B cell (primary cell): ENCODE measurements at regions not wholly inside any gene's neighbourhood (a gene's known extent, or its start where the extent isn't known, plus 50 kb on each side); places are given as distances from the start of the nearest gene placed in this dataset.

ENCODE experiments used
- ATAC-seq: fragments of 200-7000 bp; cut with Tn5 transposase; one replicate; pipeline ENCODE4 v1.10.0; 2021; ENCODE audit warnings: low read depth, mild to moderate bottlenecking, moderate number of reproducible peaks, moderate library complexity
- CTCF ChIA-PET: fragments of 350-600 bp; sonication (Branson Sonifier 250); formaldehyde crosslinking; loops from one replicate; lab custom pipeline; 2021; ENCODE audit warnings: antibody characterized with exemption, inconsistent platforms; lab: Charles Lee
- POLR2A ChIA-PET: fragments of 350-600 bp; sonication (Branson Sonifier 250); formaldehyde crosslinking; loops from one replicate; lab custom pipeline; 2021; ENCODE audit warnings: antibody characterized with exemption; lab: Charles Lee
- DNase-seq: peaks from one replicate; pipeline ENCODE4 v3.0.0; 2013
- H2AFZ ChIP-seq: 2 replicates; pipeline ENCODE4 v1.6.1; 2012; ENCODE audit warnings: mild to moderate bottlenecking, low read depth, low read length; ENCODE audit not compliant: insufficient read depth, poor library complexity, severe bottlenecking
- H3K27ac ChIP-seq, 2 donors: 1 replicate in 1 of 2; 2 replicates in 1 of 2; pipeline ENCODE4 v1.5.1; 2012 to 2013; ENCODE audit warnings: low read length in 2 of 2, mild to moderate bottlenecking in 2 of 2, moderate library complexity in 1 of 2
- H3K27me3 ChIP-seq, 4 experiments: fragments of 200-600 bp in 1 of 4; sonication (generic) in 1 of 4; replicated peaks in 1 of 4; 1 replicate in 2 of 4; 2 replicates in 2 of 4; pipeline versions ENCODE4 v1.6.1 to v1.7.0; 2013 to 2016; ENCODE audit warnings: low read length in 3 of 4, mild to moderate bottlenecking in 2 of 4, mixed read lengths in 1 of 4, moderate library complexity in 1 of 4; ENCODE audit not compliant: insufficient read depth in 4 of 4, control insufficient read depth in 3 of 4; ENCODE audit errors: control extremely low read depth in 1 of 4
- H3K36me3 ChIP-seq, 2 experiments: replicated peaks in 1 of 2; 1 replicate in 1 of 2; 2 replicates in 1 of 2; pipeline versions ENCODE4 v1.6.1 to v1.7.1; 2013; ENCODE audit warnings: low read length in 1 of 2; ENCODE audit not compliant: insufficient read depth in 2 of 2, control insufficient read depth in 1 of 2; ENCODE audit errors: control extremely low read depth in 1 of 2, extremely low read depth in 1 of 2
- H3K4me1 ChIP-seq, 2 donors: fragments of 200-600 bp in 1 of 2; sonication (generic) in 1 of 2; 1 replicate in 1 of 2; 2 replicates in 1 of 2; pipeline versions ENCODE4 v1.5.1 to v1.6.1; 2013 to 2017; ENCODE audit warnings: low read length in 2 of 2; ENCODE audit not compliant: control insufficient read depth in 2 of 2, insufficient read depth in 2 of 2
- H3K4me2 ChIP-seq: replicated peaks from 2 replicates; pipeline ENCODE3; 2012; ENCODE audit warnings: mild to moderate bottlenecking, low read depth, low read length; ENCODE audit not compliant: poor library complexity, severe bottlenecking
- H3K4me3 ChIP-seq, 5 experiments: fragments of 200-600 bp in 1 of 5; sonication (generic) in 1 of 5; 1 replicate in 3 of 5; 2 replicates in 2 of 5; pipeline versions ENCODE4 v1.5.1 to v1.7.0; 2011 to 2016; ENCODE audit warnings: low read length in 4 of 5, mild to moderate bottlenecking in 4 of 5, low read depth in 2 of 5, control low read depth in 1 of 5, moderate library complexity in 1 of 5; ENCODE audit not compliant: insufficient read depth in 1 of 5; ENCODE audit errors: control extremely low read depth in 1 of 5, extremely low read depth in 1 of 5
- H3K79me2 ChIP-seq: fragments of 200-600 bp; sonication (generic); one replicate; pipeline ENCODE4 v1.6.0; 2016; ENCODE audit warnings: low read length; ENCODE audit not compliant: control insufficient read depth, insufficient read depth
- H3K9ac ChIP-seq: fragments of 200-600 bp; sonication (generic); 2 replicates; pipeline ENCODE4 v1.6.1; 2017; ENCODE audit warnings: mild to moderate bottlenecking, low read length, moderate library complexity
- H3K9me3 ChIP-seq, 3 donors: one replicate each; pipeline versions ENCODE4 v1.6.1 to v1.7.1; 2013; ENCODE audit warnings: low read length in 2 of 3; ENCODE audit not compliant: control insufficient read depth in 2 of 3, insufficient read depth in 1 of 3; ENCODE audit errors: control extremely low read depth in 1 of 3
- H4K20me1 ChIP-seq: 2 replicates; pipeline ENCODE4 v1.6.0; 2012; ENCODE audit warnings: mild to moderate bottlenecking, low read length; ENCODE audit not compliant: insufficient read depth, control insufficient read depth, poor library complexity, severe bottlenecking
- H3K27ac Mint-ChIP-seq: one replicate; pipeline ENCODE4 v1.8.0; 2021; ENCODE audit warnings: mixed read lengths
- H3K27me3 Mint-ChIP-seq: one replicate; pipeline ENCODE4 v1.8.0; 2021; ENCODE audit warnings: mixed read lengths
- H3K4me1 Mint-ChIP-seq: one replicate; pipeline ENCODE4 v1.8.0; 2021; ENCODE audit warnings: mixed read lengths
- H3K4me3 Mint-ChIP-seq: one replicate; pipeline ENCODE4 v1.8.0; 2021; ENCODE audit warnings: mixed read lengths
- H3K9me3 Mint-ChIP-seq: one replicate; pipeline ENCODE4 v1.8.0; 2022; ENCODE audit warnings: mixed read lengths; ENCODE audit not compliant: insufficient read depth
- CTCF ChIP-seq: fragments of 200-600 bp; IDR thresholded peaks from one replicate; pipeline ENCODE4 v1.8.0; 2022; ENCODE audit warnings: antibody characterized with exemption, mild to moderate bottlenecking
- EZH2 ChIP-seq: IDR thresholded peaks from 2 replicates; pipeline ENCODE4 v1.6.1; 2012; ENCODE audit warnings: borderline replicate concordance, low read depth, mild to moderate bottlenecking, moderate library complexity, low read length; ENCODE audit not compliant: insufficient read depth, poor library complexity, severe bottlenecking
- WGBS: methylation state at CpG from one replicate; pipeline ENCODE4 v1.1.5; 2013; ENCODE audit warnings: missing lambda C conversion rate; ENCODE audit not compliant: insufficient coverage; 5-methylcytosine and 5-hydroxymethylcytosine counted together
- intact Hi-C: fragments of 100-400 bp; cut with micrococcal nuclease; formaldehyde crosslinking; loops from one replicate; pipeline ENCODE4 v1.10.0; 2022

GRCh38 chr3:148238421-148238821 lies 459.3 kb upstream of the AGTR1 start:
- H3K36me3 ChIP-seq = no peaks in the 10 kb centered on the region
- no CpG with 5 or more reads among the region's 1 CpG for WGBS
- H4K20me1 ChIP-seq = no peaks in the 10 kb centered on the region
- DNase-seq = no peak
- CTCF ChIA-PET = no interaction called here
- intact Hi-C loops = no loop called here
- no peaks in the 10 kb centered on the region for H3K79me2 ChIP-seq
- H3K4me2 ChIP-seq = no peak overlapping the region
- H3K4me3 ChIP-seq = no peak overlapping the region
- H3K4me3 Mint-ChIP-seq = no peak overlapping the region
- H3K4me1 Mint-ChIP-seq = no peaks in the 10 kb centered on the region
- H3K9me3 ChIP-seq = peaks cover 0 to 4% (median 0%) of the 10 kb centered on the region in 3 donors
- H3K4me1 ChIP-seq = no peaks in the 10 kb centered on the region
- H3K27me3 Mint-ChIP-seq = no peaks in the 10 kb centered on the region
- H3K27ac ChIP-seq = no peak overlapping the region
- POLR2A ChIA-PET = no interaction called here
- H3K27ac Mint-ChIP-seq = no peak overlapping the region
- no peak overlapping the region for H3K9ac ChIP-seq
- no peaks in the 10 kb centered on the region for H3K27me3 ChIP-seq
- no peak overlapping the region for H2AFZ ChIP-seq
- TF ChIP-seq EZH2 = no peak
- TF ChIP-seq CTCF = no peak
- H3K9me3 Mint-ChIP-seq = no peaks in the 10 kb centered on the region
- ATAC-seq = no peak

DNA sequence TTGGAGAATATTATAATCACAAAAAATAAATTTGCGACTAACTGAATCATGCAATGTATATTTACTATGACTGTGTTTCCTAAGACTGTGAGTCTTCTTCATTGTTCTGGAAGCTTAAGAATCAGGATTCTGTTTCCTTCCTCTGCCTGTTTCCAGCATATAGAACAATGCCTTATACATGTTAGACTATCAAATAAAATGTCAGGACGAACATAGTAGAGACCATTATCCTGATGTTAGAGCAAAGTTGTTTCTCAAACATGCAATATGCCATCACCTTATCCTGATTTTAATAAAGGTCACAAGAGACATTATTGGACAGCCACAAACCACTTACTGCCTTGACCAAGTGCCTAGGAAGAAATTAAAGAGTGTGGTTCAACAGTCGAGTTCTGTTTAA lies 457.4 kb upstream of the AGTR1 start:
- no peak for DNase-seq
- Histone ChIP-seq H3K9me3 (peaks cover 0 to 4% (median 0%) of the 10 kb centered on the region in 3 donors), H3K4me2 (no peak overlapping the region), H3K4me1 (no peaks in the 10 kb centered on the region), H3K4me3 (no peak overlapping the region), H3K79me2 (no peaks in the 10 kb centered on the region), H3K27ac (no peak overlapping the region), H3K27me3 (no peaks in the 10 kb centered on the region), H3K36me3 (no peaks in the 10 kb centered on the region), H2AFZ (no peak overlapping the region), H4K20me1 (no peaks in the 10 kb centered on the region), H3K9ac (no peak overlapping the region)
- TF ChIP-seq EZH2 = no peak
- Mint-ChIP-seq H3K4me3 (no peak overlapping the region), H3K9me3 (no peaks in the 10 kb centered on the region), H3K27ac (no peak overlapping the region), H3K27me3 (no peaks in the 10 kb centered on the region), H3K4me1 (no peaks in the 10 kb centered on the region)
- WGBS = no CpG with 5 or more reads among the region's 3 CpGs
- ATAC-seq = no peak
- ChIA-PET CTCF (no interaction called here), POLR2A (no interaction called here)
- intact Hi-C loops = no loop called here
